ENCODE measurements at regions not wholly inside any gene's neighbourhood (a gene's known extent, or its start where the extent isn't known, plus 50 kb on each side); places are given as distances from the start of the nearest gene placed in this dataset.

GRCh38 chrX:8025705-8026104 is 98.5 kb upstream of the PNPLA4 start:
- no peak for TF ChIP-seq CTCF (IDR thresholded peaks at IDR 0.05)
- TF ChIP-seq POLR2A (IDR thresholded peaks at IDR 0.05), result no peak
